Fibroblast of mammary gland (primary cell): ENCODE measurements at regions not wholly inside any gene's neighbourhood (a gene's known extent, or its start where the extent isn't known, plus 50 kb on each side); places are given as distances from the start of the nearest gene placed in this dataset.

ENCODE experiments used
- DNase-seq: peaks from one replicate; pipeline ENCODE4 v3.0.0-alpha.2; 2010; ENCODE audit warnings: low read depth
- H3K4me3 ChIP-seq: 2 replicates; pipeline ENCODE4 v1.5.1; 2011; ENCODE audit warnings: low read depth, mild to moderate bottlenecking, low read length, moderate library complexity; ENCODE audit not compliant: control insufficient read depth
- CTCF ChIP-seq: conservative IDR thresholded peaks from 2 replicates; pipeline ENCODE4 v1.5.1; 2011; ENCODE audit warnings: low read depth, low read length, inconsistent platforms; ENCODE audit not compliant: control insufficient read depth, insufficient read depth

- no peak for TF ChIP-seq CTCF
- DNase-seq = no peak
- H3K4me3 ChIP-seq = no peak overlapping the region
These were observed 207.6 kb downstream of the SOX3 start for GRCh38 chrX:140297273-140297672.

GRCh38 chrX:140292961-140293360 lies 211.9 kb downstream of the SOX3 start:
- no peak overlapping the region for H3K4me3 ChIP-seq
- DNase-seq = no peak
- TF ChIP-seq CTCF = no peak

- no peak for DNase-seq
- no peak overlapping the region for H3K4me3 ChIP-seq
- no peak for TF ChIP-seq CTCF
These were observed 212.7 kb downstream of the SOX3 start for GRCh38 chrX:140292188-140292587.

GRCh38 chrX:140274811-140275525 lies 229.9 kb downstream of the SOX3 start:
- no peak for TF ChIP-seq CTCF
- H3K4me3 ChIP-seq = no peak overlapping the region
- peak; percentile 2 for DNase-seq

GRCh38 chrX:140273921-140274320 lies 230.9 kb downstream of the SOX3 start:
- TF ChIP-seq CTCF = no peak
- DNase-seq = no peak
- H3K4me3 ChIP-seq = no peak overlapping the region

- H3K4me3 ChIP-seq = no peak overlapping the region
- TF ChIP-seq CTCF = no peak
- no peak for DNase-seq
These were observed 254.5 kb downstream of the SOX3 start for GRCh38 chrX:140250391-140250790.

GRCh38 chrX:140249088-140249487 lies 255.8 kb downstream of the SOX3 start:
- H3K4me3 ChIP-seq = no peak overlapping the region
- DNase-seq = no peak
- TF ChIP-seq CTCF = no peak
